HG02973 (cell line): ENCODE measurements at regions not wholly inside any gene's neighbourhood (a gene's known extent, or its start where the extent isn't known, plus 50 kb on each side); places are given as distances from the start of the nearest gene placed in this dataset.

Experiments used
- ATAC-seq: cut with Tn5 transposase; IDR thresholded peaks from one replicate; pipeline ENCODE4 v1.9.1; 2021; ENCODE audit warnings: moderate library complexity; ENCODE audit not compliant: unreplicated experiment

- ATAC-seq = no peak
These were observed 68.4 kb upstream of the PTGR2 start for GRCh38 chr14:73783107-73783727.

- no peak for ATAC-seq
These were observed 68.4 kb upstream of the PNMA1 start for GRCh38 chr14:73782623-73783022.

- ATAC-seq = no peak
These were observed 66.7 kb upstream of the PNMA1 start for GRCh38 chr14:73780896-73781295.

- no peak for ATAC-seq
These were observed 66.2 kb upstream of the PNMA1 start for GRCh38 chr14:73780391-73780790.

GRCh38 chr14:73778736-73779135, 64.6 kb upstream of the PNMA1 start:
- no peak for ATAC-seq

- ATAC-seq = no peak
These were observed 63.2 kb upstream of the PNMA1 start for GRCh38 chr14:73777420-73777819.

- no peak for ATAC-seq
These were observed 62.0 kb upstream of the PNMA1 start for GRCh38 chr14:73776194-73776537.

GRCh38 chr14:73775339-73776193, 61.4 kb upstream of the PNMA1 start:
- no peak for ATAC-seq

GRCh38 chr14:73774671-73775070, 60.5 kb upstream of the PNMA1 start:
- no peak for ATAC-seq

GRCh38 chr14:73774241-73774570, 60.0 kb upstream of the PNMA1 start:
- no peak for ATAC-seq

GRCh38 chr14:73773441-73774240, 59.5 kb upstream of the PNMA1 start:
- no peak for ATAC-seq

- peak; percentile 40 for ATAC-seq
These were observed 57.9 kb upstream of the PNMA1 start for GRCh38 chr14:73771848-73772638.

- peak; percentile 14 for ATAC-seq
These were observed 57.0 kb upstream of the PNMA1 start for GRCh38 chr14:73770977-73771847.

- ATAC-seq = no peak
These were observed 53.9 kb upstream of the PNMA1 start for GRCh38 chr14:73768107-73768506.

GRCh38 chr14:73764406-73765280, 50.5 kb upstream of the PNMA1 start:
- no peak for ATAC-seq
